BJ (cell line): ENCODE measurements at regions not wholly inside any gene's neighbourhood (a gene's known extent, or its start where the extent isn't known, plus 50 kb on each side); places are given as distances from the start of the nearest gene placed in this dataset.

Experiments used
- CTCF ChIA-PET: fragments of 350-600 bp; formaldehyde crosslinking; extraction: SDS; loops from one replicate; lab custom pipeline; 2021; ENCODE audit warnings: antibody characterized with exemption, inconsistent platforms; lab: Yijun Ruan, JAX
- POLR2A ChIA-PET: fragments of 300-600 bp; sonication (Branson Sonifier 250); formaldehyde crosslinking; extraction: SDS; loops from one replicate; lab custom pipeline; 2021; ENCODE audit warnings: antibody characterized with exemption; lab: Charles Lee
- DNase-seq: peaks from one replicate; pipeline ENCODE4 v3.0.0-alpha.2; 2011; ENCODE audit warnings: low read depth
- H3K27me3 ChIP-seq: 2 replicates; pipeline ENCODE4 v1.6.0; 2011; ENCODE audit warnings: low read length; ENCODE audit not compliant: control insufficient read depth, insufficient read depth
- H3K36me3 ChIP-seq: 2 replicates; pipeline ENCODE4 v1.5.1; 2011; ENCODE audit warnings: low read length; ENCODE audit not compliant: control insufficient read depth, insufficient read depth
- H3K4me3 ChIP-seq: 2 replicates; pipeline ENCODE4 v1.5.1; 2011; ENCODE audit warnings: low read depth, mild to moderate bottlenecking, control low read depth, low read length
- CTCF ChIP-seq: IDR thresholded peaks from 2 replicates; pipeline ENCODE4 v1.5.1; 2011; ENCODE audit warnings: low read depth, mild to moderate bottlenecking, control low read depth, inconsistent platforms, low read length, moderate library complexity; ENCODE audit not compliant: insufficient read depth

GRCh38 chr15:31464216-31465082 lies 137.8 kb downstream of the KLF13 start:
- H3K27me3 ChIP-seq = peaks cover 4% of the 10 kb centered on the region; the same call in 1 of the 2 replicates
- no peak overlapping the region for H3K4me3 ChIP-seq
- CTCF ChIA-PET = interaction anchor here (1.3 to 1.8 kb wide), 2 partner anchors 9 to 24 kb away, joined by 4 to 5 read pairs; no protein-coding TSS in a partner anchor
- DNase-seq = no peak
- no peaks in the 10 kb centered on the region for H3K36me3 ChIP-seq
- POLR2A ChIA-PET = interaction anchor here (0.6 kb wide), 1 partner anchor 176 kb away, joined by 3 read pairs; no protein-coding TSS in a partner anchor
- no peak for TF ChIP-seq CTCF

- Histone ChIP-seq H3K27me3 (peaks cover 4% of the 10 kb centered on the region; the same call in 1 of the 2 replicates), H3K36me3 (no peaks in the 10 kb centered on the region), H3K4me3 (no peak overlapping the region)
- no peak for DNase-seq
- ChIA-PET POLR2A (no interaction called here), CTCF (interaction anchor here (1.8 kb wide), 1 partner anchor 23 kb away, joined by 5 read pairs; no protein-coding TSS in a partner anchor)
- no peak for TF ChIP-seq CTCF
These were observed 138.7 kb downstream of the KLF13 start for GRCh38 chr15:31465083-31465955.

GRCh38 chr15:31467361-31467760 lies 140.7 kb downstream of the KLF13 start:
- TF ChIP-seq CTCF = no peak
- ChIA-PET CTCF (no interaction called here), POLR2A (no interaction called here)
- Histone ChIP-seq H3K27me3 (peaks cover 4% of the 10 kb centered on the region; the same call in 1 of the 2 replicates), H3K36me3 (no peaks in the 10 kb centered on the region), H3K4me3 (no peak overlapping the region)
- no peak for DNase-seq

GRCh38 chr15:31468911-31469785 lies 142.5 kb downstream of the KLF13 start:
- TF ChIP-seq CTCF = no peak
- H3K4me3 ChIP-seq = no peak overlapping the region
- POLR2A ChIA-PET = no interaction called here
- CTCF ChIA-PET = interaction anchor here (1.3 to 3.1 kb wide), 3 partner anchors 19 to 29 kb away, joined by 4 to 11 read pairs (median 5); no protein-coding TSS in a partner anchor
- DNase-seq = no peak
- no peaks in the 10 kb centered on the region for H3K36me3 ChIP-seq
- peaks cover 4% of the 10 kb centered on the region; the same call in 1 of the 2 replicates for H3K27me3 ChIP-seq
